HG03378 (cell line): ENCODE measurements at regions not wholly inside any gene's neighbourhood (a gene's known extent, or its start where the extent isn't known, plus 50 kb on each side); places are given as distances from the start of the nearest gene placed in this dataset.
"Not testable (repeated sequence)": the region's sequence is repeated elsewhere in the genome, so short reads cannot be mapped to it uniquely, and the experiment has no call there.

ENCODE experiments used
- ATAC-seq: cut with Tn5 transposase; IDR thresholded peaks from one replicate; pipeline ENCODE4 v1.9.1; 2021; ENCODE audit warnings: mild to moderate bottlenecking, moderate library complexity; ENCODE audit not compliant: unreplicated experiment

- no peak for ATAC-seq
Measured at GRCh38 chr5:91632871-91633270, 249.8 kb upstream of the ARRDC3 start.

- ATAC-seq, result no peak
Measured at GRCh38 chr5:91611746-91612145, 228.6 kb upstream of the ARRDC3 start.

GRCh38 chr5:91607675-91608074 is 224.6 kb upstream of the ARRDC3 start:
- ATAC-seq, result no peak

- no peak for ATAC-seq
Measured at GRCh38 chr5:91599863-91600262, 216.7 kb upstream of the ARRDC3 start.

GRCh38 chr5:91598216-91598615 is 215.1 kb upstream of the ARRDC3 start:
- no peak for ATAC-seq

GRCh38 chr5:91595424-91595823 is 212.3 kb upstream of the ARRDC3 start:
- ATAC-seq, result no peak

GRCh38 chr5:91591076-91591475 is 208.0 kb upstream of the ARRDC3 start:
- ATAC-seq, result no peak

GRCh38 chr5:91586232-91586631 is 203.1 kb upstream of the ARRDC3 start:
- no peak for ATAC-seq

- ATAC-seq, result no peak
Measured at GRCh38 chr5:91584352-91584751, 201.2 kb upstream of the ARRDC3 start.

GRCh38 chr5:91566012-91566411 is 182.9 kb upstream of the ARRDC3 start:
- not testable (repeated sequence) for ATAC-seq

- ATAC-seq, result no peak
Measured at GRCh38 chr5:91562922-91563321, 179.8 kb upstream of the ARRDC3 start.

- no peak for ATAC-seq
Measured at GRCh38 chr5:91541696-91542095, 158.6 kb upstream of the ARRDC3 start.

- ATAC-seq, result no peak
Measured at GRCh38 chr5:91538179-91538578, 155.1 kb upstream of the ARRDC3 start.

- no peak for ATAC-seq
Measured at GRCh38 chr5:91535499-91535898, 152.4 kb upstream of the ARRDC3 start.

GRCh38 chr5:91534332-91534731 is 151.2 kb upstream of the ARRDC3 start:
- no peak for ATAC-seq

- no peak for ATAC-seq
Measured at GRCh38 chr5:91532779-91533178, 149.7 kb upstream of the ARRDC3 start.

- no peak for ATAC-seq
Measured at GRCh38 chr5:91532281-91532680, 149.2 kb upstream of the ARRDC3 start.

GRCh38 chr5:91528831-91529230 is 145.7 kb upstream of the ARRDC3 start:
- no peak for ATAC-seq

GRCh38 chr5:91521785-91522184 is 138.7 kb upstream of the ARRDC3 start:
- no peak for ATAC-seq

- ATAC-seq, result no peak
Measured at GRCh38 chr5:91521334-91521733, 138.2 kb upstream of the ARRDC3 start.

GRCh38 chr5:91514400-91514799 is 131.3 kb upstream of the ARRDC3 start:
- ATAC-seq, result no peak

GRCh38 chr5:91503321-91503720 is 120.2 kb upstream of the ARRDC3 start:
- ATAC-seq, result no peak

- ATAC-seq, result no peak
Measured at GRCh38 chr5:91500758-91501157, 117.6 kb upstream of the ARRDC3 start.
